ENCODE measurements at regions not wholly inside any gene's neighbourhood (a gene's known extent, or its start where the extent isn't known, plus 50 kb on each side); places are given as distances from the start of the nearest gene placed in this dataset.
A peak's percentile ranks its signal among the peaks of the same experiment; 100 is the strongest.
"Not testable (repeated sequence)": the region's sequence is repeated elsewhere in the genome, so short reads cannot be mapped to it uniquely, and the experiment has no call there.

- H3K9me3 ChIP-seq (ENCODE audit: insufficient read depth, low read depth), result no peaks in the 10 kb centered on the region
- H3K4me1 ChIP-seq (replicated peaks; ENCODE audit: insufficient read depth), result peaks cover 12% of the 10 kb centered on the region; the same call in 1 of the 2 replicates
- H3K27me3 ChIP-seq (ENCODE audit: insufficient read depth, low read depth), result no peaks in the 10 kb centered on the region
- intact Hi-C loops (cut with micrococcal nuclease; ENCODE audit: unreplicated experiment), result loop anchor here (2.0 to 5.0 kb wide), 3 partner anchors 97 to 959 kb away; a partner anchor contains a TSS
- H3K27ac ChIP-seq, result peak overlapping the region; percentile 79
- peak overlapping the region; percentile 82 for H3K4me3 ChIP-seq
- ChIA-PET CTCF (interaction anchor here (1.5 kb wide), 1 partner anchor 10 kb away, joined by 8 read pairs; a partner anchor contains a TSS), POLR2A (ENCODE audit: unreplicated experiment) (interaction anchor here (0.6 to 2.8 kb wide), 9 partner anchors 9 to 1038 kb away, joined by 3 to 49 read pairs (median 7); a partner anchor contains a TSS)
- H4K20me1 ChIP-seq (ENCODE audit: insufficient read depth), result no peaks in the 10 kb centered on the region
- H2AFZ ChIP-seq, result peak overlapping the region; percentile 71; the same call in 1 of the 2 replicates
- TF ChIP-seq, protein P1, sequence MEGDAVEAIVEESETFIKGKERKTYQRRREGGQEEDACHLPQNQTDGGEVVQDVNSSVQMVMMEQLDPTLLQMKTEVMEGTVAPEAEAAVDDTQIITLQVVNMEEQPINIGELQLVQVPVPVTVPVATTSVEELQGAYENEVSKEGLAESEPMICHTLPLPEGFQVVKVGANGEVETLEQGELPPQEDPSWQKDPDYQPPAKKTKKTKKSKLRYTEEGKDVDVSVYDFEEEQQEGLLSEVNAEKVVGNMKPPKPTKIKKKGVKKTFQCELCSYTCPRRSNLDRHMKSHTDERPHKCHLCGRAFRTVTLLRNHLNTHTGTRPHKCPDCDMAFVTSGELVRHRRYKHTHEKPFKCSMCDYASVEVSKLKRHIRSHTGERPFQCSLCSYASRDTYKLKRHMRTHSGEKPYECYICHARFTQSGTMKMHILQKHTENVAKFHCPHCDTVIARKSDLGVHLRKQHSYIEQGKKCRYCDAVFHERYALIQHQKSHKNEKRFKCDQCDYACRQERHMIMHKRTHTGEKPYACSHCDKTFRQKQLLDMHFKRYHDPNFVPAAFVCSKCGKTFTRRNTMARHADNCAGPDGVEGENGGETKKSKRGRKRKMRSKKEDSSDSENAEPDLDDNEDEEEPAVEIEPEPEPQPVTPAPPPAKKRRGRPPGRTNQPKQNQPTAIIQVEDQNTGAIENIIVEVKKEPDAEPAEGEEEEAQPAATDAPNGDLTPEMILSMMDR (conservative IDR thresholded peaks at IDR 0.05), result no peak
- no peak for TF ChIP-seq EZH2 (IDR thresholded peaks at IDR 0.05; ENCODE audit: low read depth)
- H3K9me2 ChIP-seq (ENCODE audit: insufficient read depth), result no peaks in the 10 kb centered on the region
- H3K79me2 ChIP-seq (ENCODE audit: low read depth), result no peaks in the 10 kb centered on the region
- peak in 1 of 2 experiments; percentile 30 for DNase-seq
- no TSS peak for BruUV-seq (replicated peaks)
- H3F3A ChIP-seq (ENCODE audit: insufficient read depth, low read depth), result peaks cover 31% of the 10 kb centered on the region; the same call in 1 of the 2 replicates
- no peaks in the 10 kb centered on the region for H3K36me3 ChIP-seq (ENCODE audit: low read depth)
- H3K4me2 ChIP-seq, result peak overlapping the region; percentile 79
These were observed 100.9 kb downstream of the HFE start for GRCh38 chr6:26187981-26188635.

GRCh38 chr6:26191512-26191911, 104.3 kb downstream of the HFE start:
- POLR2A ChIA-PET (ENCODE audit: unreplicated experiment), result interaction anchor here (0.6 kb wide), 1 partner anchor 68 kb away, joined by 3 read pairs; a partner anchor contains a TSS
- H4K20me1 ChIP-seq (ENCODE audit: insufficient read depth), result not testable (repeated sequence)
- intact Hi-C loops (cut with micrococcal nuclease; ENCODE audit: unreplicated experiment), result loop anchor here (10.0 kb wide), 1 partner anchor 127 kb away; no protein-coding TSS in a partner anchor

GRCh38 chr6:26193467-26194328, 106.5 kb downstream of the HFE start:
- ChIA-PET POLR2A (ENCODE audit: unreplicated experiment) (interaction anchor here (0.5 to 1.1 kb wide), 8 partner anchors 10 to 172 kb away, joined by 3 to 17 read pairs (median 4); a partner anchor contains a TSS), CTCF (interaction anchor here (0.7 kb wide), 1 partner anchor 71 kb away, joined by 3 read pairs; no protein-coding TSS in a partner anchor)
- no peak for DNase-seq
- peak overlapping the region; percentile 63; the same call in 1 of the 2 replicates for H3K27ac ChIP-seq
- no TSS peak for BruUV-seq (replicated peaks)
- no peak overlapping the region for H2AFZ ChIP-seq
- peaks cover 26% of the 10 kb centered on the region; the same call in 1 of the 2 replicates for H3F3A ChIP-seq (ENCODE audit: insufficient read depth, low read depth)
- no peaks in the 10 kb centered on the region for H3K9me2 ChIP-seq (ENCODE audit: insufficient read depth)
- intact Hi-C loops (cut with micrococcal nuclease; ENCODE audit: unreplicated experiment), result loop anchor here (10.0 kb wide), 1 partner anchor 129 kb away; no protein-coding TSS in a partner anchor
- no peaks in the 10 kb centered on the region for H4K20me1 ChIP-seq (ENCODE audit: insufficient read depth)
- H3K79me2 ChIP-seq (ENCODE audit: low read depth), result peaks cover 26% of the 10 kb centered on the region
- TF ChIP-seq, protein P1 (conservative IDR thresholded peaks at IDR 0.05), result no peak
- TF ChIP-seq EZH2 (IDR thresholded peaks at IDR 0.05; ENCODE audit: low read depth), result no peak
- H3K27me3 ChIP-seq (ENCODE audit: insufficient read depth, low read depth), result no peaks in the 10 kb centered on the region
- H3K4me2 ChIP-seq, result peak overlapping the region; percentile 94
- H3K4me1 ChIP-seq (replicated peaks; ENCODE audit: insufficient read depth), result no peaks in the 10 kb centered on the region
- no peak overlapping the region for H3K4me3 ChIP-seq
- H3K9me3 ChIP-seq (ENCODE audit: insufficient read depth, low read depth), result no peaks in the 10 kb centered on the region
- 0 out of 2 replicates have a peak, but pooled peaks cover 4% of the 10 kb centered on the region for H3K36me3 ChIP-seq (ENCODE audit: low read depth)

More at GRCh38 chr6:26191512-26191911, 104.3 kb downstream of the HFE start:
- H3K27me3 ChIP-seq (ENCODE audit: insufficient read depth, low read depth); H2AFZ ChIP-seq; H3K4me2 ChIP-seq; H3K36me3 ChIP-seq (ENCODE audit: low read depth); DNase-seq; H3K4me1 ChIP-seq (replicated peaks; ENCODE audit: insufficient read depth); H3K9me3 ChIP-seq (ENCODE audit: insufficient read depth, low read depth); H3K27ac ChIP-seq; BruUV-seq (replicated peaks); H3K9me2 ChIP-seq (ENCODE audit: insufficient read depth); H3K79me2 ChIP-seq (ENCODE audit: low read depth); H3K4me3 ChIP-seq; CTCF ChIA-PET: not testable (repeated sequence)
- H3F3A ChIP-seq (ENCODE audit: insufficient read depth, low read depth), result peaks cover 20% of the 10 kb centered on the region; the same call in 1 of the 2 replicates
